Osteoblast (primary cell): ENCODE measurements at regions not wholly inside any gene's neighbourhood (a gene's known extent, or its start where the extent isn't known, plus 50 kb on each side); places are given as distances from the start of the nearest gene placed in this dataset.

Source experiments
- DNase-seq: peaks from one replicate; pipeline ENCODE4 v3.0.0; 2011; ENCODE audit warnings: low spot score, mixed read lengths; ENCODE audit not compliant: insufficient read length; ENCODE audit errors: missing footprints
- H2AFZ ChIP-seq: 2 replicates; pipeline ENCODE4 v1.6.0; 2011; ENCODE audit warnings: mild to moderate bottlenecking, low read length
- H3K27ac ChIP-seq: 2 replicates; pipeline ENCODE4 v1.5.1; 2011; ENCODE audit warnings: mild to moderate bottlenecking, low read depth, low read length, moderate library complexity
- H3K27me3 ChIP-seq: 2 replicates; pipeline ENCODE4 v1.6.0; 2012; ENCODE audit warnings: mild to moderate bottlenecking, control low read depth, inconsistent platforms, low read length, moderate library complexity; ENCODE audit not compliant: insufficient read depth
- H3K36me3 ChIP-seq: 2 replicates; pipeline ENCODE4 v1.5.1; 2011; ENCODE audit warnings: mild to moderate bottlenecking, low read length, control low read depth, moderate library complexity; ENCODE audit not compliant: insufficient read depth
- H3K4me1 ChIP-seq: 2 replicates; pipeline ENCODE4 v1.5.1; 2011; ENCODE audit warnings: mild to moderate bottlenecking, low read length, control low read depth, moderate library complexity; ENCODE audit not compliant: insufficient read depth
- H3K4me2 ChIP-seq: 2 replicates; pipeline ENCODE4 v1.6.0; 2011; ENCODE audit warnings: mild to moderate bottlenecking, low read length; ENCODE audit not compliant: insufficient read depth
- H3K4me3 ChIP-seq: fragments of 200-600 bp; sonication (generic); 3 replicates; pipeline ENCODE4 v1.5.1; 2012; ENCODE audit warnings: mild to moderate bottlenecking, low read length, inconsistent platforms; ENCODE audit not compliant: insufficient read depth
- H3K79me2 ChIP-seq: 2 replicates; pipeline ENCODE4 v1.6.0; 2012; ENCODE audit warnings: mild to moderate bottlenecking, low read length, control low read depth, inconsistent platforms; ENCODE audit not compliant: insufficient read depth
- H3K9me3 ChIP-seq: 2 replicates; pipeline ENCODE4 v1.5.1; 2011; ENCODE audit warnings: low read depth, low read length, control low read depth
- H4K20me1 ChIP-seq: 2 replicates; pipeline ENCODE4 v1.6.0; 2012; ENCODE audit warnings: mild to moderate bottlenecking, low read length, control low read depth; ENCODE audit not compliant: insufficient read depth
- TF ChIP-seq, protein P1 (sequence below): IDR thresholded peaks from 2 replicates; pipeline ENCODE4 v1.5.1; 2011; ENCODE audit warnings: mild to moderate bottlenecking, low read depth, low read length, moderate library complexity; ENCODE audit errors: extremely low read depth

DNA sequence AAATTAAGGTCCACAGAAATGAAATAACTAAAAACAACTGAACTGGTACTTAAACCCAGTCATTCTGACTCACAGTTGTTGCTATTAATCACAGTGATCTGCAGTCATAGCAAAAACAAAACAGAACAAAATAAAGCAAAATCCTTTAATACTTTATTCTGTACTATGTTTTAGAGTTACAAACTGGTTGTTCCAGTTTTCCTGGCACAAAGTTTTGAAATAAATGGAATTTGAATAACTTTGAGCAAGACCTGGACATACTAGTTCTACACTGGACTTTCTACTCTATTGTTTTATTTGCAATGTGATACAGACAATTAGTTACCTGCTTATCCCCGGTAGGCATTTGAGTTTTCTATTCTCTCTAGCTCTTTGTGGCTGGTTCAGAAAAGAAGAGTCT, 147.9 kb downstream of the DMRT2 start:
- H4K20me1 ChIP-seq = no peaks in the 10 kb centered on the region
- no peak overlapping the region for H2AFZ ChIP-seq
- DNase-seq = no peak
- H3K9me3 ChIP-seq = no peaks in the 10 kb centered on the region
- no peaks in the 10 kb centered on the region for H3K79me2 ChIP-seq
- no peak overlapping the region for H3K4me3 ChIP-seq
- no peak overlapping the region for H3K27ac ChIP-seq
- H3K4me1 ChIP-seq = no peaks in the 10 kb centered on the region
- H3K36me3 ChIP-seq = no peaks in the 10 kb centered on the region
- TF ChIP-seq, protein P1, sequence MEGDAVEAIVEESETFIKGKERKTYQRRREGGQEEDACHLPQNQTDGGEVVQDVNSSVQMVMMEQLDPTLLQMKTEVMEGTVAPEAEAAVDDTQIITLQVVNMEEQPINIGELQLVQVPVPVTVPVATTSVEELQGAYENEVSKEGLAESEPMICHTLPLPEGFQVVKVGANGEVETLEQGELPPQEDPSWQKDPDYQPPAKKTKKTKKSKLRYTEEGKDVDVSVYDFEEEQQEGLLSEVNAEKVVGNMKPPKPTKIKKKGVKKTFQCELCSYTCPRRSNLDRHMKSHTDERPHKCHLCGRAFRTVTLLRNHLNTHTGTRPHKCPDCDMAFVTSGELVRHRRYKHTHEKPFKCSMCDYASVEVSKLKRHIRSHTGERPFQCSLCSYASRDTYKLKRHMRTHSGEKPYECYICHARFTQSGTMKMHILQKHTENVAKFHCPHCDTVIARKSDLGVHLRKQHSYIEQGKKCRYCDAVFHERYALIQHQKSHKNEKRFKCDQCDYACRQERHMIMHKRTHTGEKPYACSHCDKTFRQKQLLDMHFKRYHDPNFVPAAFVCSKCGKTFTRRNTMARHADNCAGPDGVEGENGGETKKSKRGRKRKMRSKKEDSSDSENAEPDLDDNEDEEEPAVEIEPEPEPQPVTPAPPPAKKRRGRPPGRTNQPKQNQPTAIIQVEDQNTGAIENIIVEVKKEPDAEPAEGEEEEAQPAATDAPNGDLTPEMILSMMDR = no peak
- H3K4me2 ChIP-seq = no peak overlapping the region
- no peaks in the 10 kb centered on the region for H3K27me3 ChIP-seq

DNA sequence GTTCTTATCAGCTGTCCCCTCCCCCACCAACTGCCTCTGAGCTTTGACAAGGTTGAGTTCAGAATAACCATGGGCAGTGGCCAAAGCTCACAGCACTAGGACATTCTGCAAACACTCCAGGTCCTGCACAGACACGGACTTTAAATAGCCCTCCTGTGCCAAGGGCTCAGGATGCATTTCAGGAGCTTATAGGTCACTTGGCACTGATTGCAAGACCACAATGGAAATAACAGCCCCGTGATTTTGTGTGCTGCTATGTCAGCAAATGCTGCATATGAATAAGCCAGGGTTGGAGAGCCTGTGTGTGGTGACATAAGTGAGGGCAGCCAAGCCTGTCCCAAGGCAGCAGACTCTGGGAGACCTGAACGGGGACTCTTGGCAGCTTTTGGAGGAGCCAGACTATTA, 150.7 kb downstream of the DMRT2 start:
- Histone ChIP-seq H2AFZ (no peak overlapping the region), H3K4me3 (no peak overlapping the region), H3K36me3 (no peaks in the 10 kb centered on the region), H3K27me3 (no peaks in the 10 kb centered on the region), H4K20me1 (no peaks in the 10 kb centered on the region), H3K27ac (no peak overlapping the region), H3K4me2 (no peak overlapping the region), H3K9me3 (no peaks in the 10 kb centered on the region), H3K4me1 (no peaks in the 10 kb centered on the region), H3K79me2 (no peaks in the 10 kb centered on the region)
- DNase-seq = no peak
- TF ChIP-seq, protein P1 = no peak

DNA sequence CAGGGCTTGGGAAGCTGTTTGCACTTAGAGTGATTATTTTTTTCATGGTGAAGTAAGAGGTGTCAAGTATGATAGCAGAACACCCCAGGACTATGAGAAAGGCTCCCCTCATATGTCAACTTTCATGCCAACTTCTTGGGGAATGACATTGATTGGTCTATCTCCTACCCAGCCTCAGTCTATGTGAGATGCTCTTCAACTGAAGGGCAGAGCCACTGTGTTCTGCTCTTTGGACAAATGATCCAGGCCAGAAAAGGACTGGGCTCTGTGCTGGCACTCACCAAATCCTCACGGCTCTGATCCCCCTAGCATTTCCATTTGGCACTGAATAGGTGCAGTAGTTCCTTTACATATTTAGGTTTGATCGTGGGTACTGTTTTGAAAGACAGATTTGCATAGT, 151.1 kb downstream of the DMRT2 start:
- TF ChIP-seq, protein P1 = no peak
- no peak for DNase-seq
- H4K20me1 ChIP-seq = no peaks in the 10 kb centered on the region

DNA sequence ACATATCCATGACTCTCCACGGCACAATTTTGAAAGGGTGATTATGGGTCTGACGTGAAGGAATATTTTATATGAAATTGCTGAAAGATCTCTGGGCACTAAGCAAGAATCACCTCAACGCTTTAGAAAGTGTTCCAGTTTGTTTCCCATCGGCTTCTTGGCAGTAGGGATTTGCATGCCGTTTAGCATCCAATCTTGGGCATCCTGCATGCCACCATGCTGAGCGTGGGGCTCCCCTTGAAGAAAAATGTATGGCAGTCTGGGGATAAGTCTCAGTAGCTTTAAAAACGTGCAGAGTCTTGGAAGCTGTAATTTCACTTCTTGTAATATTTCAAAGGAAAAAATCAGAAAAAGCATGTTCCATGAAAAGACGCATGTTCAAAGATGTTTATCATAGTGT, 151.7 kb downstream of the DMRT2 start:
- H3K36me3 ChIP-seq = no peaks in the 10 kb centered on the region
- H3K4me2 ChIP-seq = no peak overlapping the region
- H4K20me1 ChIP-seq = no peaks in the 10 kb centered on the region
- H2AFZ ChIP-seq = no peak overlapping the region
- DNase-seq = no peak
- no peaks in the 10 kb centered on the region for H3K9me3 ChIP-seq
- no peak overlapping the region for H3K27ac ChIP-seq
- H3K4me1 ChIP-seq = no peaks in the 10 kb centered on the region
- no peaks in the 10 kb centered on the region for H3K27me3 ChIP-seq
- H3K4me3 ChIP-seq = no peak overlapping the region
- TF ChIP-seq, protein P1 = no peak
- no peaks in the 10 kb centered on the region for H3K79me2 ChIP-seq

More for the DNA sequence above, 151.1 kb downstream of the DMRT2 start:
- Histone ChIP-seq H3K4me3 (no peak overlapping the region), H3K4me2 (no peak overlapping the region), H3K79me2 (no peaks in the 10 kb centered on the region), H3K4me1 (no peaks in the 10 kb centered on the region), H2AFZ (no peak overlapping the region), H3K9me3 (no peaks in the 10 kb centered on the region), H3K27ac (no peak overlapping the region), H3K36me3 (no peaks in the 10 kb centered on the region), H3K27me3 (no peaks in the 10 kb centered on the region)
